Gastroesophageal sphincter (tissue), 3 donors: ENCODE measurements at regions not wholly inside any gene's neighbourhood (a gene's known extent, or its start where the extent isn't known, plus 50 kb on each side); places are given as distances from the start of the nearest gene placed in this dataset.

Experiments
- CTCF ChIP-seq, 4 experiments: fragments of 200-600 bp in 2 of 4; fragments of 450-650 bp in 2 of 4; sonication (generic) in 1 of 4; IDR thresholded peaks; one replicate each; pipeline ENCODE4 v1.5.1; 2017 to 2019; ENCODE audit warnings: antibody characterized with exemption in 4 of 4, mild to moderate bottlenecking in 2 of 4, moderate library complexity in 2 of 4
- EP300 ChIP-seq: sonication (generic); formaldehyde crosslinking; IDR thresholded peaks from one replicate; pipeline ENCODE4 v1.6.1; 2017; ENCODE audit warnings: antibody characterized with exemption, mild to moderate bottlenecking
- POLR2AphosphoS5 ChIP-seq: sonication (generic); formaldehyde crosslinking; IDR thresholded peaks from one replicate; pipeline ENCODE4 v1.6.1; 2017; ENCODE audit warnings: antibody characterized with exemption

- TF ChIP-seq CTCF (IDR thresholded peaks at IDR 0.05): no peak
- TF ChIP-seq POLR2AphosphoS5: no peak
- no peak for TF ChIP-seq EP300
Observed at GRCh38 chr4:175277816-175278215, 359.7 kb downstream of the ADAM29 start.
